Neural progenitor cell (in vitro differentiated cells): ENCODE measurements at regions not wholly inside any gene's neighbourhood (a gene's known extent, or its start where the extent isn't known, plus 50 kb on each side); places are given as distances from the start of the nearest gene placed in this dataset.

Experiments used
- DNase-seq: peaks from one replicate; pipeline ENCODE4 v3.0.0-alpha.2; 2016; ENCODE audit warnings: low spot score
- H2AFZ ChIP-seq: fragments of 200-600 bp; sonication (generic); replicated peaks from 2 replicates; pipeline ENCODE4 v1.6.1; 2016; ENCODE audit warnings: antibody characterized with exemption
- H3F3A ChIP-seq: fragments of 200-600 bp; sonication (generic); 2 replicates; pipeline ENCODE4 v1.6.1; 2016; ENCODE audit warnings: antibody characterized with exemption, low read depth
- H3K27ac ChIP-seq: fragments of 200-600 bp; sonication (generic); 2 replicates; pipeline ENCODE4 v1.5.1; 2016; ENCODE audit warnings: mild to moderate bottlenecking
- H3K27me3 ChIP-seq: fragments of 200-600 bp; sonication (generic); 2 replicates; pipeline ENCODE4 v1.6.1; 2016; ENCODE audit warnings: mild to moderate bottlenecking, moderate library complexity
- H3K36me3 ChIP-seq: fragments of 200-600 bp; sonication (generic); 2 replicates; pipeline ENCODE4 v1.5.1; 2016
- H3K4me1 ChIP-seq: fragments of 200-600 bp; sonication (generic); 2 replicates; pipeline ENCODE4 v1.6.1; 2016; ENCODE audit warnings: mixed run types
- H3K4me2 ChIP-seq: fragments of 200-600 bp; sonication (generic); 2 replicates; pipeline ENCODE4 v1.6.1; 2016
- H3K4me3 ChIP-seq: fragments of 200-600 bp; sonication (generic); 2 replicates; pipeline ENCODE4 v1.5.1; 2016
- H3K79me2 ChIP-seq: fragments of 200-600 bp; sonication (generic); 2 replicates; pipeline ENCODE4 v1.6.1; 2016; ENCODE audit warnings: low read depth
- H3K9ac ChIP-seq: fragments of 200-600 bp; sonication (generic); 2 replicates; pipeline ENCODE4 v1.6.1; 2016
- H3K9me3 ChIP-seq: fragments of 200-600 bp; sonication (generic); 2 replicates; pipeline ENCODE4 v1.5.1; 2016; ENCODE audit warnings: low read depth
- H4K20me1 ChIP-seq: fragments of 200-600 bp; sonication (generic); 2 replicates; pipeline ENCODE4 v1.6.1; 2016; ENCODE audit warnings: low read depth
- H3K27ac Mint-ChIP-seq: 3 replicates; pipeline ENCODE4 v1.8.0; 2021; ENCODE audit warnings: mixed read lengths
- H3K27me3 Mint-ChIP-seq: 2 replicates; pipeline ENCODE4 v1.8.0; 2022; ENCODE audit warnings: low read depth, mild to moderate bottlenecking, inconsistent platforms, moderate library complexity, mixed read lengths; ENCODE audit not compliant: insufficient read depth
- H3K36me3 Mint-ChIP-seq: 3 replicates; pipeline ENCODE4 v1.8.0; 2021; ENCODE audit warnings: mixed read lengths
- H3K4me1 Mint-ChIP-seq: 3 replicates; pipeline ENCODE4 v1.8.0; 2021; ENCODE audit warnings: mixed read lengths
- H3K4me3 Mint-ChIP-seq: 3 replicates; pipeline ENCODE4 v1.8.0; 2021; ENCODE audit warnings: mild to moderate bottlenecking, moderate library complexity, mixed read lengths
- H3K9me3 Mint-ChIP-seq: 3 replicates; pipeline ENCODE4 v1.8.0; 2020; ENCODE audit warnings: mixed read lengths
- CTCF ChIP-seq: fragments of 200-600 bp; sonication (generic); IDR thresholded peaks from 2 replicates; pipeline ENCODE4 v1.5.1; 2017; ENCODE audit warnings: antibody characterized with exemption, mild to moderate bottlenecking
- EZH2 ChIP-seq: fragments of 200-600 bp; sonication (generic); IDR thresholded peaks from 2 replicates; pipeline ENCODE4 v1.6.1; 2017; ENCODE audit warnings: antibody characterized with exemption, mild to moderate bottlenecking, moderate library complexity
- EZH2phosphoT487 ChIP-seq: fragments of 200-600 bp; sonication (generic); IDR thresholded peaks from 2 replicates; pipeline ENCODE4 v1.6.1; 2017; ENCODE audit warnings: antibody characterized with exemption

- H3K27me3 ChIP-seq: no peaks in the 10 kb centered on the region
- H3K9me3 ChIP-seq: no peaks in the 10 kb centered on the region
- Mint-ChIP-seq H3K4me1 (peaks cover 10% of the 10 kb centered on the region), H3K36me3 (peaks cover 2% of the 10 kb centered on the region), H3K27ac (no peak overlapping the region), H3K27me3 (peaks cover 2% of the 10 kb centered on the region), H3K4me3 (no peak overlapping the region), H3K9me3 (peaks cover 25% of the 10 kb centered on the region)
- H3K4me1 ChIP-seq: peaks cover 17% of the 10 kb centered on the region
- TF ChIP-seq CTCF: no peak
- TF ChIP-seq EZH2: no peak
- TF ChIP-seq EZH2phosphoT487: no peak
- no peak for DNase-seq
- H3K9ac ChIP-seq: no peak overlapping the region
- peaks cover 5% of the 10 kb centered on the region for H3F3A ChIP-seq
- no peak overlapping the region for H3K4me3 ChIP-seq
- H3K36me3 ChIP-seq: no peaks in the 10 kb centered on the region
- peaks cover 69% of the 10 kb centered on the region for H3K79me2 ChIP-seq
- H3K4me2 ChIP-seq: no peak overlapping the region
- no peak overlapping the region for H3K27ac ChIP-seq
- H2AFZ ChIP-seq: no peak overlapping the region
- no peaks in the 10 kb centered on the region for H4K20me1 ChIP-seq
These were observed 89.5 kb upstream of the SNRPN start for GRCh38 chr15:24865303-24865702.

DNA sequence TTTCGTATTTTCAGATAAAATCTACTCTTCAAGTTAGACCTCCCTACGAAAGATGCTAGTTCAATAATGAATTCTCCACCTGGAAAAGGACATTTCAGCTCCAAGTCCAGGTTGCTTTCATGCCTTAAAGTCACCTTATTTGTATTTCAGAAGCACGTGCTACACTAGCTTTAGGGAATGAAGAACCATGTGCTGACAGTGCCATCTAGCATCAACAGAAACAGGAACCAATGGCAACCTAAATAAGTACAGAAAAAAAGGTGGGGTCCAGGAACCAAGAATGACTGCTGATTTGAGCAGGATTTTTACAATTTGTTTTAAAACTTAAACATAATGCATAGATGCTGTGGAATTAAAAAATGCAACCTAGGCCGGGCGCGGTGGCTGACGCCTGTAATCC is 77.6 kb upstream of the SNRPN start:
- H3K4me1 ChIP-seq: no peaks in the 10 kb centered on the region
- no peak for DNase-seq
- H3K9me3 ChIP-seq: no peaks in the 10 kb centered on the region
- H3K27me3 Mint-ChIP-seq: peaks cover 2% of the 10 kb centered on the region
- H3K9me3 Mint-ChIP-seq: peaks cover 40% of the 10 kb centered on the region
- H3F3A ChIP-seq: no peaks in the 10 kb centered on the region
- no peaks in the 10 kb centered on the region for H3K36me3 ChIP-seq
- H4K20me1 ChIP-seq: no peaks in the 10 kb centered on the region
- H3K27ac ChIP-seq: no peak overlapping the region
- no peak overlapping the region for H3K27ac Mint-ChIP-seq
- no peaks in the 10 kb centered on the region for H3K27me3 ChIP-seq
- no peak overlapping the region for H2AFZ ChIP-seq
- peaks cover 17% of the 10 kb centered on the region for H3K36me3 Mint-ChIP-seq
- H3K4me2 ChIP-seq: no peak overlapping the region
- no peak overlapping the region for H3K4me3 ChIP-seq
- no peaks in the 10 kb centered on the region for H3K4me1 Mint-ChIP-seq
- no peak for TF ChIP-seq EZH2phosphoT487
- TF ChIP-seq CTCF: no peak
- no peak for TF ChIP-seq EZH2
- no peak overlapping the region for H3K9ac ChIP-seq
- H3K79me2 ChIP-seq: peaks cover 33% of the 10 kb centered on the region
- H3K4me3 Mint-ChIP-seq: no peak overlapping the region

DNA sequence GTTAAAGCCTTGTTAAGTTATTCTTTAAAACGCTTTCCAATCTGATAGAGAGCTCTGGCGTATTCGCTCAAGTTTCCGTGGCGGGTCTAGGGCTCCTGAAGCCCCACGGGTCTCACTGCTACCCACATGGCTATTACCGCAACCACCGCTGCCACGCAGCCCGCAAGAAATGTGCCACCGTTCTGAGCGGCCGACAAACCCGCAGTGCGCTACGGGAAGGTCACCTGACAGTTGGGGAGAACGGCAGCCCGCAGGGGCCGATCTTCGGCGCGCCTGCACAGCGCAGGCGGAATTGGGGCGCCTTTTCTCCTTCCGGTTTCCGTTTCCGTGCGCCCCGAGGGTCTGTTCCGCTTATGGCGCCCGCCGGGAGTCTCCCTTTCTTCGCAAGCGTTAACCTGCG is 76.6 kb upstream of the SNRPN start:
- Histone ChIP-seq H2AFZ (no peak overlapping the region), H3K36me3 (no peaks in the 10 kb centered on the region), H3K4me2 (no peak overlapping the region), H4K20me1 (no peaks in the 10 kb centered on the region), H3K27ac (no peak overlapping the region), H3K9me3 (no peaks in the 10 kb centered on the region), H3K79me2 (peaks cover 33% of the 10 kb centered on the region), H3K4me1 (no peaks in the 10 kb centered on the region), H3K4me3 (no peak overlapping the region), H3K27me3 (no peaks in the 10 kb centered on the region), H3F3A (no peaks in the 10 kb centered on the region), H3K9ac (no peak overlapping the region)
- Mint-ChIP-seq H3K27ac (no peak overlapping the region), H3K4me1 (no peaks in the 10 kb centered on the region), H3K27me3 (peaks cover 2% of the 10 kb centered on the region), H3K4me3 (no peak overlapping the region), H3K9me3 (peaks cover 40% of the 10 kb centered on the region), H3K36me3 (peaks cover 17% of the 10 kb centered on the region)
- TF ChIP-seq CTCF: no peak
- no peak for TF ChIP-seq EZH2
- no peak for TF ChIP-seq EZH2phosphoT487
- DNase-seq: no peak
